ENCODE measurements at regions not wholly inside any gene's neighbourhood (a gene's known extent, or its start where the extent isn't known, plus 50 kb on each side); places are given as distances from the start of the nearest gene placed in this dataset.

DNA sequence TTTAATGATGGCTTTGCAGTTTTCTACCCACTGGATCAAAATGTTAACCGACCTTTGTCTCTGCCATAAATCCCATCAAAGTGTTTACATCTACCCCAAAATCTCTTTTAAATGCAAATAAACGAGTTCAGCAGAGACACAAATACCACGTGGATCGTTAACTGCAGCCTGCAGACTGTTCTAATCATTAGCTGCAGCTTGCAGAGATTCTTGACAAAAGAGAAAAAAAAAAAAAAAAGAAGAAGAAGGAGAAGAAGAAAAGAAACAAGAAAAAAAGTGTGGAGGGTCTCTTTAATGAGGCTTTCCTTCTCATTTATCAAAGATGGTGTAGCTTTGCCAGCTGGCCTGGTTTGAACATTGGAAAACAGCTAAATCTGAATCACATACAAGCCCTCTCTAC lies 275.7 kb downstream of the NEDD1 start:
- TF ChIP-seq FOXA3 (CRISPR knock-in tag; IDR thresholded peaks at IDR 0.05) (no peak), ZSCAN29 (CRISPR knock-in tag; conservative IDR thresholded peaks at IDR 0.05) (no peak), CTCF (CRISPR knock-in tag; IDR thresholded peaks at IDR 0.05) (no peak), POLR2A (IDR thresholded peaks at IDR 0.05; ENCODE audit: insufficient read depth in 1 of 2, low read depth in 2 of 2, low read length in 2 of 2) (no peak), SIN3A (IDR thresholded peaks at IDR 0.05; ENCODE audit: borderline replicate concordance, low read depth, low read length) (no peak), ZNF44 (CRISPR knock-in tag; IDR thresholded peaks at IDR 0.05) (no peak), ATF2 (CRISPR knock-in tag; IDR thresholded peaks at IDR 0.05) (no peak), ZNF850 (CRISPR knock-in tag; conservative IDR thresholded peaks at IDR 0.05) (no peak), RFX5 (IDR thresholded peaks at IDR 0.05; ENCODE audit: low read depth, low read length) (no peak), JUN (CRISPR knock-in tag; IDR thresholded peaks at IDR 0.05) (no peak)
- TF ChIP-seq, protein P1, sequence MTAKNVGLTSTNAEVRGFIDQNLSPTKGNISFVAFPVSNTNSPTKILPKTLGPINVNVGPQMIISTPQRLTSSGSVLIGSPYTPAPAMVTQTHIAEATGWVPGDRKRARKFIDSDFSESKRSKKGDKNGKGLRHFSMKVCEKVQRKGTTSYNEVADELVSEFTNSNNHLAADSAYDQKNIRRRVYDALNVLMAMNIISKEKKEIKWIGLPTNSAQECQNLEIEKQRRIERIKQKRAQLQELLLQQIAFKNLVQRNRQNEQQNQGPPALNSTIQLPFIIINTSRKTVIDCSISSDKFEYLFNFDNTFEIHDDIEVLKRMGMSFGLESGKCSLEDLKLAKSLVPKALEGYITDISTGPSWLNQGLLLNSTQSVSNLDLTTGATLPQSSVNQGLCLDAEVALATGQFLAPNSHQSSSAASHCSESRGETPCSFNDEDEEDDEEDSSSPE (CRISPR knock-in tag; IDR thresholded peaks at IDR 0.05) = no peak
